ENCODE measurements at regions not wholly inside any gene's neighbourhood (a gene's known extent, or its start where the extent isn't known, plus 50 kb on each side); places are given as distances from the start of the nearest gene placed in this dataset.
A peak's percentile ranks its signal among the peaks of the same experiment; 100 is the strongest.

DNA sequence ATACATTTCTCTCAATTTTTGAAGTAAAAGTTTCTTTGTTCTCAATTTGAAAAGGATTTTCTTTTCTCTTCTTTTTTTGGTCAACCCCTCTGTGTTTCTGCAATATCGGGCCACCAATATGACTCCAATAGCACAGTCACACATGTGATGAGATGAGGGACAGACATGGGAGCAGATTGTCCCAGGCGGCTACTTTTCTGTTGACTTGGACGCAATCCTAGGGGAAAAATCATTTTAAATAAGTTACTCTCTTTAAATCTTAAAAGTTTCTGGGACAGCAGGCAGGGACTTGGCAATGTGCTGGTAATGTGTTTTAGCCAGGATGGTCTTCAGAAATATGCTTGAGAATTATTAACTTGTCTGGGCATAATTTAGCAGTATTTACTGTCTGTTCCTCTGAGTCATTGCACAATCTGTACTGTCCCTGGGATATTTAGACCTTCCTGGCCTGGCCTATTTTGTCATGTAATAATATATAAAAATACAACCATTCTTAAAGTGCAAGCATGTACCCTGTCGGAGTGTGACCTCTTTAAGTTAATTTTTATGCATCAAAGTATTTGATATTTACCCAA, 388.5 kb upstream of the FANCL start:
- DNase-seq (ENCODE audit: low spot score in 2 of 2, unreplicated experiment in 2 of 2), result no peak
- Mint-ChIP-seq H3K4me1 (peaks cover 43% of the 10 kb centered on the region), H3K27ac (peak overlapping the region; percentile 45), H3K27me3 (ENCODE audit: low read depth) (no peaks in the 10 kb centered on the region), H3K36me3 (no peaks in the 10 kb centered on the region), H3K4me3 (no peak overlapping the region), H3K9me3 (peaks cover 4% of the 10 kb centered on the region)
- TF ChIP-seq, protein P1, sequence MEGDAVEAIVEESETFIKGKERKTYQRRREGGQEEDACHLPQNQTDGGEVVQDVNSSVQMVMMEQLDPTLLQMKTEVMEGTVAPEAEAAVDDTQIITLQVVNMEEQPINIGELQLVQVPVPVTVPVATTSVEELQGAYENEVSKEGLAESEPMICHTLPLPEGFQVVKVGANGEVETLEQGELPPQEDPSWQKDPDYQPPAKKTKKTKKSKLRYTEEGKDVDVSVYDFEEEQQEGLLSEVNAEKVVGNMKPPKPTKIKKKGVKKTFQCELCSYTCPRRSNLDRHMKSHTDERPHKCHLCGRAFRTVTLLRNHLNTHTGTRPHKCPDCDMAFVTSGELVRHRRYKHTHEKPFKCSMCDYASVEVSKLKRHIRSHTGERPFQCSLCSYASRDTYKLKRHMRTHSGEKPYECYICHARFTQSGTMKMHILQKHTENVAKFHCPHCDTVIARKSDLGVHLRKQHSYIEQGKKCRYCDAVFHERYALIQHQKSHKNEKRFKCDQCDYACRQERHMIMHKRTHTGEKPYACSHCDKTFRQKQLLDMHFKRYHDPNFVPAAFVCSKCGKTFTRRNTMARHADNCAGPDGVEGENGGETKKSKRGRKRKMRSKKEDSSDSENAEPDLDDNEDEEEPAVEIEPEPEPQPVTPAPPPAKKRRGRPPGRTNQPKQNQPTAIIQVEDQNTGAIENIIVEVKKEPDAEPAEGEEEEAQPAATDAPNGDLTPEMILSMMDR (IDR thresholded peaks at IDR 0.05; ENCODE audit: unreplicated experiment), result no peak

DNA sequence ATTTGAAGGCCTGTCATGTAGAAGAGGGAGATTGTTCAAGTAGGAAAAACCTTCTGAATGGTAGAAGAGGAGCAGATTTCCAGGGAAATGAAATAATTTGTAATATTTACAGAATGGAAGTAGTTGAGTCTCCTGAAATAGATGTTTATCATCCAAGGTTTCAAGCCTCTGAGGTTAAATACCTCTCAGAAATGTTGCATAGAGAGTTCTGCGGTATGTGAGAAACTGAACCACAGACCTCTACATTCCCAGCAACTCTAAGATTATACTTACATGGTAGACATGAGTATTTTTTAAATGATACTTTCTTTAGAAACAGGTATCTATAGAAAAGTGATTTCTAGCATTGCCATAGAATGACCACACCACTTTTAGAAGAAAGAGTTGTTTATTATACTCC, 379.8 kb upstream of the FANCL start:
- peaks cover 39% of the 10 kb centered on the region for H3K4me1 Mint-ChIP-seq
- TF ChIP-seq, protein P1 (IDR thresholded peaks at IDR 0.05; ENCODE audit: unreplicated experiment), result no peak
- H3K27me3 Mint-ChIP-seq (ENCODE audit: low read depth), result no peaks in the 10 kb centered on the region

DNA sequence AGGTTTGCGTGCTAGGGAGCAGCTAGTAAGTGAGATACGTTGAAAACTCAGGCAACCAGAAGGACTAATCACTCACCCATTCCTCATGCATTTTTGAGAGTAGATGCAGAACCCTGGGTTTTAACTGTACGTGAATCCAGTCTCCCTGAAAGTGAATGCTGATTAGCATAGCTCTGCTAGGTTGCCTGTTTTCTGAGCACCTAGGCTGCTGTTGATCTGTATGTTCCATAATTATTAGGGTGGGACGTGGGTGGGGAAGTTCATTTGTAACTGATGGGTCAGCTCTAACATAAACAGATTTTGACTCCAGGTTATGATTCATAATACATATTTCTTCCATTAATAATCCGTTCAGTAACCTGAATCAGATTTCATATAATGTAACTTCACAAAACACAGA, 379.0 kb upstream of the FANCL start:
- no peak for DNase-seq (ENCODE audit: low spot score in 2 of 2, unreplicated experiment in 2 of 2)
- Mint-ChIP-seq H3K36me3 (no peaks in the 10 kb centered on the region), H3K27me3 (ENCODE audit: low read depth) (no peaks in the 10 kb centered on the region), H3K4me1 (peaks cover 36% of the 10 kb centered on the region), H3K9me3 (no peaks in the 10 kb centered on the region), H3K4me3 (no peak overlapping the region), H3K27ac (peak overlapping the region; percentile 39)
- TF ChIP-seq, protein P1 (IDR thresholded peaks at IDR 0.05; ENCODE audit: unreplicated experiment), result no peak

More for the DNA sequence above, 379.8 kb upstream of the FANCL start:
- H3K4me3 Mint-ChIP-seq, result no peak overlapping the region
- no peaks in the 10 kb centered on the region for H3K36me3 Mint-ChIP-seq
- no peaks in the 10 kb centered on the region for H3K9me3 Mint-ChIP-seq
- no peak for DNase-seq (ENCODE audit: low spot score in 2 of 2, unreplicated experiment in 2 of 2)
- H3K27ac Mint-ChIP-seq, result peak overlapping the region; percentile 81

DNA sequence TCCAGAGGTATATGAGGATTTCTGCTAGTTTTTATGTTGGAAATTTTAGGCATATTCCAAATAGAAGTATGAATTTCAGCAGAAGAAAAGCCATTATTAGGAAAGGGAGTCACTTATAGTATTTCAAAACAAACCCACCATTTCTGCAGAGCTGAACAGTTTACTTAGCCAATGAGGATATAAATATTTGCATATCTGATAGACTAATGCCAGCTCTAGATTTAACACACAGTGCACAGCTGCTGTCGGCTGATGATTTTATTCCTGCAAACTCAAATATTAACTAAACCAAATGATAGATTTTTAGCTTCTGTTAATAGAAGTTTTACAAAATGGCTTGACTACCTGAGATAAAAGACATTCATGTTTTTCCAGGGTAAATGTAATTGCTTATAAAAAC, 375.8 kb upstream of the FANCL start:
- TF ChIP-seq, protein P1 (IDR thresholded peaks at IDR 0.05; ENCODE audit: unreplicated experiment), result no peak
- Mint-ChIP-seq H3K27ac (no peak overlapping the region), H3K27me3 (ENCODE audit: low read depth) (no peaks in the 10 kb centered on the region), H3K4me1 (peaks cover 30% of the 10 kb centered on the region), H3K4me3 (no peak overlapping the region), H3K9me3 (no peaks in the 10 kb centered on the region), H3K36me3 (no peaks in the 10 kb centered on the region)
- no peak for DNase-seq (ENCODE audit: low spot score in 2 of 2, unreplicated experiment in 2 of 2)

DNA sequence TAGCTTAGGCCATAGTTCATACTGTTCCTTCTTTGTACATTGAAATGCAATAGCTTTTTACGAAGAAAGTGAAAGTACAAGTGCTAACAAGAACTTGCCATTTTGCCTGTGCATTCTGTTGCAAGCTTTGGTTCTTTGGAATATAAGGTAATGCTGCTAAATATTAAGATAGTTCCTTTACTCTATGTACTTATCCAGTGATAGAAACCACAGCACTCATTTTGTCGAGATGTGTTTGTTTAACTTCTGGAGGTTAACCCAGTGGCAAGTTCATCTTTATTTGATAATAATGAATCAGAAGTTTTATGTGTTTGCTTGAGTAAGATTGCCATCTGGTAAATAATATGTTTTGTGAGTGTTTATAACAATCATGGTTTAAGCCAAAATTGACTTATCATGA, 373.1 kb upstream of the FANCL start:
- no peak overlapping the region for H3K27ac Mint-ChIP-seq
- no peaks in the 10 kb centered on the region for H3K36me3 Mint-ChIP-seq
- H3K9me3 Mint-ChIP-seq, result no peaks in the 10 kb centered on the region
- H3K4me3 Mint-ChIP-seq, result no peak overlapping the region
- peaks cover 14% of the 10 kb centered on the region for H3K4me1 Mint-ChIP-seq
- DNase-seq (ENCODE audit: low spot score in 2 of 2, unreplicated experiment in 2 of 2), result no peak
- TF ChIP-seq, protein P1 (IDR thresholded peaks at IDR 0.05; ENCODE audit: unreplicated experiment), result no peak
- no peaks in the 10 kb centered on the region for H3K27me3 Mint-ChIP-seq (ENCODE audit: low read depth)

DNA sequence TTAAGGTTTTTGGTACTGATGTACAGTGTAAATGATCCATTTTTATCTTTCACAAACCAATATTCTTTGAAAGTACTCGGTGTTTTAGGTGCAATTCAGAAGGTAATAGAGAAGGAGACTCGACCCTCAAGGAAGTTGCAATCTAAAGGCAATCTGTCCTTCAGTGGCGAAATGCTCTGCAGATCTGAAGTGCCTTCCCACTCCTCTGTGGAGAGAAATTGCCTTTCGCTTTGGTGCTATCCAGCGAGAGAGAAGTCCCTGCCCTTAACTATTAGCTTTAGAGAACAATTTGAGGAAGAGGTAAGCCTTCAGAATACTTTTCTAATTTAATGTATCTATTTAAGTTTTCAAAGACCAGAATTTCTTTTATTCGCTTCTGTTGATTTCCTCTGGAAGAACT, 371.8 kb upstream of the FANCL start:
- TF ChIP-seq, protein P1 (IDR thresholded peaks at IDR 0.05; ENCODE audit: unreplicated experiment), result no peak
- Mint-ChIP-seq H3K9me3 (no peaks in the 10 kb centered on the region), H3K4me3 (no peak overlapping the region), H3K27ac (no peak overlapping the region), H3K36me3 (no peaks in the 10 kb centered on the region), H3K27me3 (ENCODE audit: low read depth) (no peaks in the 10 kb centered on the region), H3K4me1 (peaks cover 20% of the 10 kb centered on the region)
- DNase-seq (ENCODE audit: low spot score in 2 of 2, unreplicated experiment in 2 of 2), result no peak

Data from mesothelial cell of epicardium (in vitro differentiated cells).